HEK293T (cell line): ENCODE measurements at regions not wholly inside any gene's neighbourhood (a gene's known extent, or its start where the extent isn't known, plus 50 kb on each side); places are given as distances from the start of the nearest gene placed in this dataset.

Experiments
- FOXM1 ChIP-seq: fragments of 450-650 bp; IDR thresholded peaks from 2 replicates; pipeline ENCODE4 v1.6.1; 2017; ENCODE audit warnings: mild to moderate bottlenecking, borderline replicate concordance
- SUZ12 ChIP-seq: fragments of 450-650 bp; IDR thresholded peaks from 2 replicates; pipeline ENCODE4 v1.6.1; 2016; ENCODE audit warnings: mild to moderate bottlenecking

DNA sequence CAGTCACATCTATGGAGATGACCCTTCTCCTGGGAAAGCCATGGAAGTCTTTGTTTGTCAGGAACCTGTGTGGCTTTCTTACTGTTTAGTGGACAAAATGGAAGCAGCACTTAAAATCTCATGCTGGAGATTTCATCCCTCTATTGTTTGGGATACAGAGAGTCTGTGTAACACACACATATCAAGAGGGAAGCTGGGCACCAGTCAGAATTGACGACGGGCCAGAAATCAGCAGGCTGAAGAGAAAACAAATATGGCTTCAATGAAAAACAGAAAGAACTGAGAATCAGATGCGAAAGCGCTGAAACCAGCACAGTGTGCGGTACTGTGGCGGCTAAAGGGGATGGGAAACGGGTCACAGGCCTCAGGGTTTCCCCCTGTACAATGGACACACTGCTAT is 72.2 kb upstream of the WASF3 start:
- TF ChIP-seq FOXM1 (no peak), SUZ12 (no peak)
